ENCODE measurements at regions not wholly inside any gene's neighbourhood (a gene's known extent, or its start where the extent isn't known, plus 50 kb on each side); places are given as distances from the start of the nearest gene placed in this dataset.

DNA sequence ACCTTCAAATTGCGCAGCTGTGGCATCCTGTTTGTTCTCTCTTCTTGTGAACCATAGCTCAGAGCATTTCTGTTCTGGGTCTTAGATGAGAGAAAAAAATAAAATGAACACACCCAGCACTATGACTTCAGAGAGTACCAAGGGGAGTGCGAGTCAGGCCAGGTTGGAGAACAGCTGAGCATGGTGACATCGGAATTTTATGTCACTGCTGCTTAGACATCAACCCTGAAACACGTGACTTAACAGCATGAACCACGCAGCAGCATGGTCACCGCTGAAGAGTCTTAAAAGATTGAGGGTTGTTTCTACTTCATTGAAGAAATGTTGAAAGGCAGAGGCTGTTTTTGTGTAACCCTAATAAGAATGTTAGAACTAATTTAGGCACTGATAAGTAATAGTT, 288.8 kb upstream of the SOX11 start:
- DNase-seq (ENCODE audit: low read depth), result no peak

DNA sequence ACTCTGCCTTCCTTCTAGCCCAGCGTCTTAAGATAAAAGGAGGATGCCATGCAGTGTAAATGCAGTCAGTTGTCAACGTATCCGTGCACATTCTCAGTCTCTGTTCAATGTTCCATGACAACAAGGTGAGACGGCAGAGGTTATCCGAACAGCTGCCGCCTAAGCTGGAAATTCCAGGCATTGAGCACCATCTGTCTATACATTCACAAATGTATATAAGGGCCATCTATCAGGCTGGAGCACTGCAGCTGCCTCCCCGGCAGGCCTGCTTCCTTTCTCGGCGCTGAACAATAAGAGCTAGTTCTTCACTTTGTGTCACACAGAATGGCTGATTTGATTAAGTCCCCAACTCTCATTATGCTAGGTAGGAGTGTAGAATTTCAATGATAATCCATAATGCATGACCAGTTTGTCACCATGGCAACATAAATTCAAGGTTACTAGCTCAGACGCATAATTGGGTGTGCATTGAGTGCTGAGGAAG, 282.2 kb upstream of the SOX11 start:
- DNase-seq (ENCODE audit: low read depth), result no peak

DNA sequence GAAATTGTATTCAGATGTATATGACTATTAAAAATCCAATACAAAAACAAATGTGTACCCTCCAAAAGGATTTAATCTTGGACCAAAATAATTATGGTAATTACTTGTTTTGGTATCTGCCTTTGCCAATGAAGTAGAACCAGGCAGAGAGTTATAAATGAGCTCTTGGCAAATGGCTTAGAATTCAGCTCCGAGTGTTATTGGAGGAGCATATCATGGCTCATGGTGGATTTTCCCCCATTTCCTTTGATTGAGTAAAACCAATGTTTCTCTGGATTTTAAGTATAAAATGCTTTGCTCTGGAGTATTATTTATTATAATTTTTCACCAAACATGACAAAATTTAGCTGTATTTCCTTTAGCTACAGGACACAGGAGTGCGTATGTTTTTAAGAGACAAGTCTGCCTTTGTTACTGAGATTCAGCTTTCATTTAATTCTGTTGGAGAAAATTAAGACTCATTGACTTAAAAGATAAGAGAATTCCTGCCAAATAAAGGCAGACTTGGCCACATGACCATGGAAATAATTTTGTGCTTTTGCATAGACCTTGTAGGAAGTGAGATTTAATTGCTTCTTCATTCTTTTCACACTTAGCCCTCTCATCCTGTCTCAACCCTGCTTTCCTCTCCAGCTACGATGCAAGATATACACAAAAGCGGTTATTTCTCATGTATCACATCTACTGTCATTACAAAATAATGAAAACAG, 281.0 kb upstream of the SOX11 start:
- no peak for DNase-seq (ENCODE audit: low read depth)

DNA sequence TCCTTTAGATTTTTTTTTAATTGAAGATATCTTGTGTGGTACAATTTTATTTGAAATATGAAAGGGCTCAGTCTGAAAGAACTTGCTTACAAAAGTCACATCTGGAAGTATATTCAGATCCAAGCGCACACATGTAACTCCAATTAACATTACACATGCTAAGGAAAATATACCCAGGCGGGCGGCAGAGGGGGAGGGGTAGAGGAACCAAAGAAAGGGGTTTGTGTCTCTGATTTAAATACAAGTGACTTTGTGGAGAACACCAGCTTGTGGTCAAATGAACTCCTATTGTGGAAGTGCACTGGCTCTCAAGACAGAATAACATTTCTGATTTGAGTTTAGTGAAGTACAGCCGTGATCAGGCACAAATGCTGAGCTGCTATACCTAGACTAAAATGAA, 280.2 kb upstream of the SOX11 start:
- no peak for DNase-seq (ENCODE audit: low read depth)

DNA sequence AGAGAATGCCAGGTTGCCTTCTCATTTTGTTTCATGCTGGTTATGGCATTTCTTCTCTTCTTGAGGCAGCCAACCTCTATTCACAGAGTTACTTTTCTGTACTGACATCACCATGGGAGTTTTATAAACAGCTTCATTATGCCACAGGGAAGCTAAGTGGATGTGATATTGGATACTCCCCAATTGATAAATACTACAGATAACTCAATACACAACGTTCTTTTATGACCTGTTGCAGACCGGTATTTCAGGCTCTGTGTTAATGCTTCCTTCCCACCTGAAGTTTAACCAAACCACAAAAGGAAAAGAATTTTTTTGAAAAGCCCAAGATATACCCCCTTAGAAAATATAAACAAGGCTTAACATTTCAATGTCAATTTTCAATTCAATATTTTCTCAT, 258.3 kb upstream of the SOX11 start:
- no peak for DNase-seq (ENCODE audit: low read depth)

DNA sequence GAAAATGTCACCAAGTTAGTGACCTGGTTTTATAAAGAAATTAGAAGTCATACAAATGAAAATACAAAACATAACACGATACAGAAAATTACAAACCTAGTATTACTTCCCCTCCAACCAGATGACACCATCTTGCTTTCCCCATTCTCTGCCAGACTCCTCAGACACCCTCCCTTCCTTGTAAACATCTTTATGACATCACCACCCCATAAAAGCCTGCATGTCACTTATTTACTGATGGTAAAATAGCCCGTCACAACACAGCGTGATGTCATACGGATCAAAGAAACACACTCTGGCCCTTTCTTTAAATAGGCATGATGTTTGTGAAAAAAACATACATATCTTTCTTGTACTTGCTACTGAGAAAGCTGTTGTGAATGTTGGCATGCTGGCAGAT, 254.8 kb upstream of the SOX11 start:
- DNase-seq (ENCODE audit: low read depth), result no peak

DNA sequence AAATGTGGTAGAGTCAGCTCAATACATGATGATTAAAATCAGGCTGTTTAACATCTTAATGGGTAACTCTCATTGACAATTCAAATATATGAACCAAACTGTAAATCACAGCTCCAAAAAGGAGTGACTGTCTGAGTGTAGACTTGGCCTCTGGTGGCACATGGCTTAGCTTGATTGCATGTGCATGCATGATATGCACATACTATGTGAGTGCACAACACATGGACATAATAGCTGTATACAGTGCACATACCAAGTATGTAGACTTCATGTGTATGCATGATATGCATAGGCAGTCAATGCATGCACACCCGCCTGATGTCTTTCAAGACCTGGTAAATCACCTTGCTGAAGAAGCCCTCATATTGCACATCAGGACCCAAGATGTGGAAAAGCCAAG, 252.0 kb upstream of the SOX11 start:
- no peak for DNase-seq (ENCODE audit: low read depth)

DNA sequence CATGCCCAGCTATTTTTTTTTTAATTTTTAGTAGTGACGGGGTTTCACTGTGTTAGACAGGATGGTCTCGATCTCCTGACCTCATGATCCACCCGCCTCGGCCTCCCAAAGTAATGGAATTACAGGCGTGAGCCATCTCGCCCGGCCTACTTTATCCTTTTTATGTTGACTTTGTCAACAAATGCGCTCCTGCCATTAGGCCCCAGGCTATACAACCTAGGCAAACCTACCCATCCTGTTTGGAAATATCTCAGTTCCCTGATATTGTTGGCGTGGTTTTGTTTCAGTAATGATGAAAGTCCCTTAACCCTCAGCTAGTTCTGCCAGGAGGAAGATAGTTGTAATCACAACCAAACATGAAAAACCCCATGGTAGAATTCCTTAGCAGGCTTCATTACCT, 249.4 kb upstream of the SOX11 start:
- no peak for DNase-seq (ENCODE audit: low read depth)

DNA sequence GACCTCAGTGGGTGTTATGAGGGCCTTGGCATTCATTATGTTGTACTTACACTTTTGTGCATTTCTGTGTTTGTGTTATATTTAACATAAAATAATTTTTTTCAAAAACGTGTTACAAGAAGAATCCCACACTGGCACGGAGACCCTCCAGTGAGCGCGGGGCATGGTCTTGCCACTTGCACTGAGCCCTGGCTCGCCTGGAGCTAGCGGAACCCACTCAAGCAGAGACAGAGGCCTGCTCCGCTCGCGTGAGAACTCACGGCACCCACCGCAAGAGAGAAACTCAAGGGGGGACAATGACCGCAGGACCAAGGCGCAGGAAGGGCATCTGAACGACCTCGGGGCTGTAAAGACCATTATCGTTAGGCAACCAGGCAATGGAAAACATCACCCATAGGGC, 248.0 kb upstream of the SOX11 start:
- DNase-seq (ENCODE audit: low read depth), result no peak

DNA sequence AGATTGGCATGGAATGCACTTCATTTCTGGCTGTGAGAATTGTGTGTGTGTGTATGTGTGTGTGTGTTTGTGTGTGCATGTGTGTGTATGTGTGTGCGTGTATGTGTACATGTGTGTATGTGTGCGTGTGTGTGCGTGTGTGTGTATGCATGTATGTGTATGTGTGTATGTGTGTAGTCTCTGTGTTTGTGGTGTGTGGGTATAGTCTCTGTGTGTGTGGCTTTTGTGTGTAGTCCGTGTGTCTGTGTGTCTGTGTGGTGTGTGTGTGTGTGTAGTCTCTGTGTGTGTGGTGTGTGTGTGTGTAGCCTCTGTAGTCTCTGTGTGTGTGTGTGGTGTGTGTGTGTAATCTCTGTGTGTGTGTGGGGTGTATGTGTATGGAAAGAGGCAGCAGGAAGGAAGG, 247.3 kb upstream of the SOX11 start:
- DNase-seq (ENCODE audit: low read depth), result no peak

DNA sequence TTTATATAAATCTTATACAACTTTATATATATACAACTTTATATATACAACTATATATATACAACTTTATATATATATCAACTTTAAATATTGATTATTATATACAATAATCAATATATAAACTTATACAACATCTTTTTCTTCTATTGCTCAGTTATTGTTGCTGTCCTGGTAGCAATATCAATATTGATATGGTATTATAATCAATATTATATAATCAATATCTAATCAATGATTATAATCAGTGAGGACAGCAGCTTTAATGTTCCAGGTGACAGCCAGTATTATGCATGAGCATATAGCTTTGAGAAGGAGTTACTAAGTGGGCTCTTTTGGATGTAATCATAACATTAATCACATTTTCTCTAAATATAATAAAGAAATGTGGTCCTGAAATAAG, 242.3 kb upstream of the SOX11 start:
- no peak for DNase-seq (ENCODE audit: low read depth)

DNA sequence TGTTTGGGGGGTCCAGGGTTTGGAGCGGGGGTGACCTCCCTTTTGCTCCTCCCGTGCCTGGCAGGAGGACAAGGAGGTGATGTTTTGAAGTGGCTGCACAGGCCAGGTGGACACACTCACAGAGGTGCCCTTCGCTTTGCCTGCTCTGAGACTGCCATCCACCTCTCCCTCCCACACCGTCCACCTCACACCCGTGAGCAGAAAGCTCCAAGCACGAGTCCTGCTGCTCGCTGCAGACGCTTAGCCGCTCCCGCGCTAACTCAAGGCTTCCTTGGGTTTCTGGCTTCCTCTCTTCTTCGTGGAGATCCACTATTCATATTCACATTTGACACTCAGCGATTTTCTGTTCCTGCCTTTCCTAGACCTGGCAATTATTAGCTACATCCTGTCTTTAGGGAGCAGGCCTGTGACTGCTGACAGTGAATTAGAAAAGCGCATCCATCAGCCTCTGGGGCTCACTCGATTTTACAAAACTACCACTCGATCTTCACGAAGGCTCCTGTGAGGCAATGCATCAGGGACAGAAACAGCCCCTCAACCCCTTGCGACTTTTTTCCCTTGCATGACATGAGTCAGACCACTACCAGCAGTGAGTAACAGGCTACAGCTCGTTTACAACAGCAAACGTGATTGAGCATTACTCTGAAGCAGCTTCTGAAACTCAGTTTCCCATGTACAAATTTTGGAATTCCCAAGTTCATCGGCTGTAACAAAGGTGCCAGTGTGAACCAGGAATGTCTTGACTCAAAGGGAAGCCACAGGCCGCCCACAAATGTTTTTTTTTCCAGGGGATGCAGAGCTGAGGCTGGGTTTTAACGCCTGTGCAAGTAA, 238.7 kb upstream of the SOX11 start:
- peak; percentile 42 for DNase-seq (ENCODE audit: low read depth)

DNA sequence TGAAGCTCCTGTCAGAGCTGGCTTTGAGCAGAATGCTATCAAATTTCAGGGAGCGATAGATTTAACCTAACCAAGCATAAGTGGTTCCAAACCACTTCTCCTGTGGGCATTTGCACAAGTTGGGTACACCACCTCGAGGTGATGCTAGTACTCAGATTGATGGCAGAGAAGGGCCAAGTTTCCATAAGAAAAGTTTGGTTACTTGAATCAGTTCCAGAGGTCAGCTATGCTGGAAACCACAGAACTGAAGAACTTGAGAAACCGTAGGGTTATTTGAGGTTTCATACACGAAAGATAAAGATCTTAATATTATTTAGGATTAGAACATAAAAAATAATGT, 238.2 kb upstream of the SOX11 start:
- DNase-seq (ENCODE audit: low read depth), result no peak

DNA sequence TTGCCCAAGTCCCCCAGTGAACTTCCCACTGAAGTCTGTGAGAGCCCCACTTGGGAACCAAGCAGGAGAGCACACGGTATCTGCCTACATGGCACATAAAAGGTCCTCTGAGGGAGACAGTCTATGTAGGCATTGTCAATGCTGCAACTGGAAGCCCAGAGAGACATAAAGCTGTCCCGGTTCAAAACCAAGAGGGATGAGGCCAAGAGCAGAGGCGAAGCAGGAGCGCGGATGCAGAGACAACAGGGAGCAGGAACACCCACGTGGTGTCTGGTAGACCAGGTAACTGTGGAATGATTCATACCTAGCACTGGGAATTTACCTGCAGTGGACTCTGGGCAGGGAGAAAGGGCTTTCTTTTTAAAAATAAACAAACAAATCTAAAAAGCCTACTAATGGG, 233.1 kb upstream of the SOX11 start:
- no peak for DNase-seq (ENCODE audit: low read depth)

DNA sequence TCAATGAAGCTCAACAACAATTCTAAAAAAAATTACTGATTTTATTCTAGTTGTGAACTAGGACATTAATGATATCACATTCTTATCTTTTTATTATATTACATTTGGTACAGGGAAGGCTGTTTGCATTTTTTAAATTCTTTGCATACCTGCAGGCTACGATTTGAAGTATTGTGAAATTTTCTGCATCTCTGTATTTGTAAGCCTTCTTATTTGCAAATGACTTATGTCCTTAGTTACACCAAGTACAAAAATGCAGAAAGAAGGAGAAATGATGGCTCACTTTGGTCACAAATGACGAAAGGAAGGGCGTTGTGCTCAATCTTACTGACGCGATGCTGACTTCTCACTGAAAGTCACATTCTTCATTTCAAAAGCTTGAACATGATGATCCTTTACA, 227.5 kb upstream of the SOX11 start:
- DNase-seq (ENCODE audit: low read depth), result no peak

DNA sequence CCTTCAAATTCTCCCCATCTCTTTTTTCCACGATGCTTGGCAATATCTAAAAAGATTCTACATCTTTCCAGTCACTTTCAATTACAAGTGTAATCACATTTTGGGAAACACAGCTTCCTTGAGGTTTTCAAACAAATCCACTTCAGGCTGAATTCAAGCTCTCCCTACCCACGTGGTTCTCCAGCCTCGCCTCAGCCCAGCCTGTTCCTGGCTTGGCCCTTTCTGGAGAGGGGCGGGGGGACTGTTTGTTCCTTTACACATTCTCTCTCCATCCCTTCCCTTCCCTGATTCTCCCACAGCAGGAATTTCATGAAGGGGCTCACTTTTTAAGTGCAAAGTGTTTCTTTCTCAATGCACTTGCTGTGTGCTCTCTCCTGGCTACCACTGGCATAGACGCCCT, 226.3 kb upstream of the SOX11 start:
- DNase-seq (ENCODE audit: low read depth), result no peak

DNA sequence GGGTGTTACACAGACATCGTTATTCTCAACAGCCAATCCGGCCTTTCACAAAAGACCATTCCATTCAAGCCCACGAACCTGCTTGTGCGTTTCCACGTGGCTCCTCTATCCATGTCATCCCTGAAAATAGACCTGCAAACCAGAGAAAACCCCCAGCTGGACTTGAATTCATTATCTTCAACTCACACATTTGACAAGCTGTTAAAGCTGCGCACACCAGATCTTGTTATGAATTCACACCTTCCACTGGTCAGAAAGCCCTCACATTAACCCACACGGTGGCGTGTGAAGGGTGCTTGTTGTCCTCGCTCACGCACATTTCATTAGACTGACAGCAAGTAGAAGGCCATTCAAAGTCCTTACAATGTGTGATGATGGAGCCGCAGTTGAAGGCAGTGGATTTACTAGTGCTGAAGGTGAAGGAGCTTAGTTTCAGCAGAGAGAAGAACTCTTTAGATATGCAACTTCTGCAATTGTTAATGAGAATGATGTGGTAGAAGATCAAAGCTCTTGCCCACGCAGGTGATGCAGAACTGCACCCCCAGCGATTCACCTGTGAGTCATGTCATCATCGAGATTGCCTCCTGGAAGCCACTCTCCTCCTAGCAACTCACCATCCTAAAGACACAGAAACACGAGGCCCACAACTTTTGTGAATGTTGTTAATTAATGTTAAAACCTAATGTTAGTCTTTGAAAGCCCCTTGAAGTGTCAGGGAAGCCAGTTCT, 224.8 kb upstream of the SOX11 start:
- DNase-seq (ENCODE audit: low read depth), result no peak

DNA sequence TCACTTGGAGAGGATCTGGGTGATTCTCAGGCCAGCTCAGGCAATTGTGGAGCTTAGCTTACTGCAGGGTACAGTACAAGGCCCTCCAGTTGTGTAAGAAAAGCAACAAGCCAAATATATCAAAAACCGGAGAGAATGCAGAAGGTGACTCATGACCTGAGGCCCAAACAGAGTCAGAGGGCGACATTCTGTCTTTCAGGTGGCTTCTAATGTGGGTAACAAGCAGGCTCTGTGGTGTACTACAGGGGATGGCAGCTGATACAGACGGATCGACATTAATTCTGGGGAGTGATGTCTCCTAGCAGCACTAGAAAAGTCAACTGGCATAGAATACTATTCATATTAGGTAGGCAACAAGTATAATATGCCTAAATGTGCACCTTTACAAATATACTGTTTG, 219.5 kb upstream of the SOX11 start:
- DNase-seq (ENCODE audit: low read depth), result no peak

DNA sequence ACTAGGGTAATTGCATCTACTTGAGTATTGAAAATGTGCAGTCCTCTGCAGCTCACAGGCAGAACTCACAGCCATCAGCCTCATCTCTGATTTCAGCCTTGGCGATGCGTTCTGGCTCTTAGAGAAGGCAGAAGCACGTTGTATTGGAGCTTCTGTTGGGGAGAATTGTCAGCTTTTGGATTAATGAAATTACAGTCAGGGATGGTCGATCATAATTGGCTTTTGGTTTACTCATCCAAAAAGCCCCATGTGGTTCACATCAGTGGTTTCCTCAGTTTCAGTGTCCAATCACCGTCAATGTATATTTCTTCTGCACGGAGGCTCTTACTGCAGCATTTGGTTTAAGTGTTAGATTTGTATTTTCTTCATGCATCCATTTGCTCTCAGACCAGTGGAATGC, 218.5 kb upstream of the SOX11 start:
- no peak for DNase-seq (ENCODE audit: low read depth)

DNA sequence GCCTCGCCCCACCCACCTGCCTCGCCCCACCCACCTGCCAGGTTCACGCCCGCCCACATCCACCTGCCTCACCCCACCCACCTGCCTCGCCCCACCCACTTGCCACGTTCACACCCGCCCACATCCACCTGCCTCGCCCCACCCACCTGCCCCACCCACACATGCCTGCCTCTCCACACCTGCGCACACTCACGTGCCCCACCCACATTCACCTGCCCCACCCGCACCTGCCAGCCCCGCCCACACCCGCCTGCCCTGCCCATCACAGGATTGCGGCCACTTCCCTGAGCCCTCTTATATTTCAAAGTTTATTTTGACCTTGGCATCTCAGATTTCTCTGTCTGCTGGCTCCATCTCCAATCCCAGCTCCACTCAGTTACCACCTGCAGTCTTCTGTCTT, 217.5 kb upstream of the SOX11 start:
- DNase-seq (ENCODE audit: low read depth), result no peak

DNA sequence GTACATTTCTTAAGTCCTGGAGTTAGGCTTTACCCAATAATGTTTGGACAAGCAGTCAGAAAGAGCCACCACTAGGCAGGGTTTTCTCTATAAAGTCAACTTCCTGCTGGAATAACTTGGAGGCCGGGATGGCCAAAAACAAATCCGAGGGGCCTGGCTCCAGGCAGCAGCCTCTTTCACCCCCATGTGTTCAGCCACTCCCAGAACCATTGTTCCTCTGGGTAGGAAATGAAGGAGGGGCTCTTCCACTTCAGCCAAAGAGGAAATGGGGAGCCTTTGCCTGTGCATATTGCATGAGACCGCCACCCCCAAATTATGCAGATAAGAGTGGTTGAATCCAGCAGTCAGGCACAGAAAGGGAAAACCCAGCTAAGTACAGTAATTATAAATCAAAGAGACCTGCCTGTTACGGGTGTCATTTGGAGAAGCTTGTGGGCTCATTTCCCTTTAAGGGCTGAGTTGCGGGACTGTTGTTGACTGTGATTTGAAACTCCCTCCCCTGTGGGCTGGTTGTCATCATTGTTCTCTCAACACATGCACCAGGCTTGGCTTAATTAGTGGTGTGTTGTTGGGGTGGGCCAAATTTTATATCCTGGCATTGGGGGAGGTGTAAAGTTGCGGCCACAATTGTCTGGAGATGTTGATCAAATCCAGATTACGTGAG, 212.8 kb upstream of the SOX11 start:
- no peak for DNase-seq (ENCODE audit: low read depth)

DNA sequence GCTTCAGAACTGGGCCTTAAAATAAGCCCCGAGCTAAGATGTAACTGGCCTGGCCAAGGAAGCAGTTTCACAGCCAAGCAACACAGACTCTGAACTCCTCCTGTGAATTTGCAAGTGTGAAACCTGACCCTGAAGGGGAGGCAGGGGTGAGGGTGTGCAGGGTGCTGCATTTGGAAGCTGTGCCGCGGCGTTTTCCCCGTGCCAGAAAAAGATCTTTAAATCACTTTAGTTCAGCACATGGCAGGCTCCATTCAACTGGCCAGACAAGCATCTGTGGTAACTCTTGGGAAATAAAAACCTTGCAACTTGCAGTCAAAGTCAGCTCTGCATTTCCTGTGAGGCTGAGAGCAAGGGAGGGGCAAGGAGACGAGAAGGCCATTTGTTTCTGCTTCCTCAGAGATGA, 209.3 kb upstream of the SOX11 start:
- DNase-seq (ENCODE audit: low read depth), result no peak

DNA sequence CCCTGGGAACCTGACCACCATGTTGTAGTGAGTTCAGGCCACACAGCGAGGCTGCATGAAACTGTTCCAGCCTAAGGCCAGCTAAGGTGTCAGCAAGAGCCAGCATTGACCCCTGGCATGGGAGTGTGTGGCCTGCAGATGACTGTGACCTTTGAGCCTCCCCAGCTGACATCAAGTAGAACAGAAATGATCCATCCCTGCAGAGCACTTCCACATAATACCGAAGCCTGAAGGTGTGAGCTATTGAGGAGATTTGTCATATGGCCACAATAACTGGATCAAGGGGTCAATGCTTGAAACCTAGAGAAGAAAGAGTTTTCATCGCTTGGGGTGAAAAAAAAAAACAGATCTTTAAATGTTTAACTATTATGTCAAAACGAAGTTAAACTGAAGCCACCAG, 207.3 kb upstream of the SOX11 start:
- DNase-seq (ENCODE audit: low read depth), result no peak
